ENCODE measurements at regions not wholly inside any gene's neighbourhood (a gene's known extent, or its start where the extent isn't known, plus 50 kb on each side); places are given as distances from the start of the nearest gene placed in this dataset.

DNA sequence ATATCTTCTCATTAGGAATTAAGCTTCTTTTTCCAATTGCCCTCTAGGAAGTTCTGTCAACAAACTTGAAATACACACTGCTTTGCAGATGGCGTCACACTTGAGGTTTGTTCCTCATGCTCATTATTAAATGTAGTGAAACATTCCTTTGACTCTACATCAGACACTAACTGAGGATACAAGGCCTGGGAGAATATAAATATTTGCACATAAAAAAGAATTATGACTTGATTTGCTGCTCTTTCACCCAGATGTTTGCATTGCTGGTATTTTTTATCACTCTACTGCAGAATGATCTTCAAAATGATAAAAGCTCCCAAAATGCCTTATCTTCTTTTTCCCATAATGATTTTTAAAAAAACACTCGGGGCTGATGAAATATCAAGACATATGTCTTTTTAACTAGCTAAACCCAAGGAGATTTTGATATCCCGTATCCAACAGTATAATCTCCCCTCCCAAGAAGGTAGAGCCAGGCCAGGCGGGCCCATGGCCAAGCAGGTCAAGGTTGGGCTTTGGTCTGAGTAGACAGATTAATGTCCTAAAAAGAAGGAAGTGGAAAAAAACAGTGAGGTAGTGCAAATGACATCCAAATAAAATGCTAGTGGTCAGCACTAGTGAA, 264.6 kb downstream of the HHIPL2 start:
- no peak overlapping the region for H3K4me2 ChIP-seq (ENCODE audit: low read depth, low read length)
- no peak overlapping the region for H2AFZ ChIP-seq (ENCODE audit: low read length)
- no peaks in the 10 kb centered on the region for H3K9me3 ChIP-seq (replicated peaks; ENCODE audit: insufficient read depth, low read length)
- no peak for DNase-seq
- no peak overlapping the region for H3K27ac ChIP-seq (ENCODE audit: low read length)
- H3K9me2 ChIP-seq (replicated peaks; ENCODE audit: insufficient read depth, low read length) = no peaks in the 10 kb centered on the region
- no peaks in the 10 kb centered on the region for H3K79me2 ChIP-seq (ENCODE audit: low read length)
- TF ChIP-seq, protein P1, sequence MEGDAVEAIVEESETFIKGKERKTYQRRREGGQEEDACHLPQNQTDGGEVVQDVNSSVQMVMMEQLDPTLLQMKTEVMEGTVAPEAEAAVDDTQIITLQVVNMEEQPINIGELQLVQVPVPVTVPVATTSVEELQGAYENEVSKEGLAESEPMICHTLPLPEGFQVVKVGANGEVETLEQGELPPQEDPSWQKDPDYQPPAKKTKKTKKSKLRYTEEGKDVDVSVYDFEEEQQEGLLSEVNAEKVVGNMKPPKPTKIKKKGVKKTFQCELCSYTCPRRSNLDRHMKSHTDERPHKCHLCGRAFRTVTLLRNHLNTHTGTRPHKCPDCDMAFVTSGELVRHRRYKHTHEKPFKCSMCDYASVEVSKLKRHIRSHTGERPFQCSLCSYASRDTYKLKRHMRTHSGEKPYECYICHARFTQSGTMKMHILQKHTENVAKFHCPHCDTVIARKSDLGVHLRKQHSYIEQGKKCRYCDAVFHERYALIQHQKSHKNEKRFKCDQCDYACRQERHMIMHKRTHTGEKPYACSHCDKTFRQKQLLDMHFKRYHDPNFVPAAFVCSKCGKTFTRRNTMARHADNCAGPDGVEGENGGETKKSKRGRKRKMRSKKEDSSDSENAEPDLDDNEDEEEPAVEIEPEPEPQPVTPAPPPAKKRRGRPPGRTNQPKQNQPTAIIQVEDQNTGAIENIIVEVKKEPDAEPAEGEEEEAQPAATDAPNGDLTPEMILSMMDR (IDR thresholded peaks at IDR 0.05; ENCODE audit: low read length) = no peak
- no peak for TF ChIP-seq EZH2phosphoT487 (IDR thresholded peaks at IDR 0.05; ENCODE audit: low read length)
- TF ChIP-seq EZH2 (optimal IDR thresholded peaks at IDR 0.05; ENCODE audit: low read depth, low read length) = no peak
- no peaks in the 10 kb centered on the region for H4K20me1 ChIP-seq (ENCODE audit: insufficient read depth, low read length)
- H3K4me1 ChIP-seq (ENCODE audit: low read length) = no peaks in the 10 kb centered on the region
- no peaks in the 10 kb centered on the region for H3K36me3 ChIP-seq (replicated peaks; ENCODE audit: insufficient read depth, low read length)
- H3K27me3 ChIP-seq (replicated peaks; ENCODE audit: insufficient read depth, low read length) = no peaks in the 10 kb centered on the region
- H3F3A ChIP-seq (ENCODE audit: insufficient read depth, low read length) = no peaks in the 10 kb centered on the region
- H3K9ac ChIP-seq (ENCODE audit: low read length) = no peak overlapping the region
- H3K4me3 ChIP-seq (ENCODE audit: low read length) = no peak overlapping the region

DNA sequence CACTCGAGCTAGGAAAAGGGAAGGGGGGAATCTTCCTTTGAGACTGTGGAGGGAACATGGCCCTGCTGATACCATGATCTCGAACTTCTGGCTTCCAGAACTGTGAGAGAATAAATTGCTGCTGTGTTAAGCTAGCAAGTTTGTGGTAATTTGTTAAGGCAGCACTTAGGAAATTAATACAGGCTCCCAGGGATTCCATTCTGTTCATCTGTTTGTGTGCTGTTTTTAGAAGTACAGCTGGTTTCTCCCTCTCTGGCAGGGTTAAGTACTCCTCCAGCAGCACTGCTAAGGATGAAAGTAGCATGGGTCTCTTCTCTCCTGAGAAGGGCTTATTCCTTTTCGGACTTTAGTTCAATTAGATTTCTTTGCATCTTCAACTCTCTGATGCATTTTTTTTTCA, 268.3 kb downstream of the HHIPL2 start:
- H3K4me3 ChIP-seq (ENCODE audit: low read length) = no peak overlapping the region
- no peaks in the 10 kb centered on the region for H3K27me3 ChIP-seq (replicated peaks; ENCODE audit: insufficient read depth, low read length)
- H3K9ac ChIP-seq (ENCODE audit: low read length) = no peak overlapping the region
- no peak overlapping the region for H3K4me2 ChIP-seq (ENCODE audit: low read depth, low read length)
- H2AFZ ChIP-seq (ENCODE audit: low read length) = no peak overlapping the region
- H3F3A ChIP-seq (ENCODE audit: insufficient read depth, low read length) = no peaks in the 10 kb centered on the region
- no peak overlapping the region for H3K27ac ChIP-seq (ENCODE audit: low read length)
- no peaks in the 10 kb centered on the region for H3K4me1 ChIP-seq (ENCODE audit: low read length)
- TF ChIP-seq, protein P1 (IDR thresholded peaks at IDR 0.05; ENCODE audit: low read length) = no peak
- TF ChIP-seq EZH2phosphoT487 (IDR thresholded peaks at IDR 0.05; ENCODE audit: low read length) (no peak), EZH2 (optimal IDR thresholded peaks at IDR 0.05; ENCODE audit: low read depth, low read length) (no peak)
- H3K9me2 ChIP-seq (replicated peaks; ENCODE audit: insufficient read depth, low read length) = no peaks in the 10 kb centered on the region
- no peaks in the 10 kb centered on the region for H3K9me3 ChIP-seq (replicated peaks; ENCODE audit: insufficient read depth, low read length)
- DNase-seq = no peak
- no peaks in the 10 kb centered on the region for H4K20me1 ChIP-seq (ENCODE audit: insufficient read depth, low read length)
- no peaks in the 10 kb centered on the region for H3K36me3 ChIP-seq (replicated peaks; ENCODE audit: insufficient read depth, low read length)
- H3K79me2 ChIP-seq (ENCODE audit: low read length) = no peaks in the 10 kb centered on the region

DNA sequence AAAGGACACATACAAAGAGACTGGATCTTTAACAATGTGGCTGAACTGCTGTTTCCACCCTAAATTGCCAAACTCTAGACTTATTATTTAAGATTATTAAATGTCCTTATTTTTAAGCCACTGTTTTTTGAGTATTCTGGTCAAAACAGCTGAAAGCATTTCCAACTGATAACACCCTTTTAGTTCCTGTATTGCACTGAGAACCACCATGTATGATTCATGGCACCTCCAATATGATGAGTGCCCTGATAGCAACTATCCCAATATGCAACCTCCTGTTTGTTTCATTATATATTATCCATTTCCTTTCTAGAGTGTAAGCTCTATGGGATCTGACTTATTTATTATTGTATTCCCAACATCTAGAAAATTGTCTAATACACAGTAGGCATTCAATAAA, 269.4 kb downstream of the HHIPL2 start:
- Histone ChIP-seq H3K27me3 (replicated peaks; ENCODE audit: insufficient read depth, low read length) (no peaks in the 10 kb centered on the region), H3K4me3 (ENCODE audit: low read length) (no peak overlapping the region), H3K4me2 (ENCODE audit: low read depth, low read length) (no peak overlapping the region), H4K20me1 (ENCODE audit: insufficient read depth, low read length) (no peaks in the 10 kb centered on the region), H3K79me2 (ENCODE audit: low read length) (no peaks in the 10 kb centered on the region), H3K27ac (ENCODE audit: low read length) (no peak overlapping the region), H3K9ac (ENCODE audit: low read length) (no peak overlapping the region), H3K4me1 (ENCODE audit: low read length) (no peaks in the 10 kb centered on the region), H2AFZ (ENCODE audit: low read length) (no peak overlapping the region), H3K36me3 (replicated peaks; ENCODE audit: insufficient read depth, low read length) (no peaks in the 10 kb centered on the region), H3F3A (ENCODE audit: insufficient read depth, low read length) (no peaks in the 10 kb centered on the region), H3K9me2 (replicated peaks; ENCODE audit: insufficient read depth, low read length) (no peaks in the 10 kb centered on the region), H3K9me3 (replicated peaks; ENCODE audit: insufficient read depth, low read length) (no peaks in the 10 kb centered on the region)
- TF ChIP-seq EZH2phosphoT487 (IDR thresholded peaks at IDR 0.05; ENCODE audit: low read length) (no peak), EZH2 (optimal IDR thresholded peaks at IDR 0.05; ENCODE audit: low read depth, low read length) (no peak)
- TF ChIP-seq, protein P1 (IDR thresholded peaks at IDR 0.05; ENCODE audit: low read length) = no peak
- no peak for DNase-seq
